Body of pancreas (tissue), 4 donors: ENCODE measurements at regions not wholly inside any gene's neighbourhood (a gene's known extent, or its start where the extent isn't known, plus 50 kb on each side); places are given as distances from the start of the nearest gene placed in this dataset.

ENCODE experiments used
- ATAC-seq: fragments of 150-250 bp; one replicate; pipeline ENCODE4 v1.9.1; 2016
- DNase-seq, 4 donors: peaks; one replicate each; pipeline ENCODE4 v3.0.0-alpha.2; 2019
- H3K27ac ChIP-seq, 4 donors: fragments of 200-600 bp; sonication (generic); 1 replicate in 3 of 4; 2 replicates in 1 of 4; pipeline versions ENCODE4 v1.5.1 to v1.6.1; 2016 to 2019; ENCODE audit warnings: mild to moderate bottlenecking in 1 of 4, mixed read lengths in 1 of 4, moderate library complexity in 1 of 4
- H3K27me3 ChIP-seq, 2 donors: fragments of 200-600 bp; sonication (generic); one replicate each; pipeline ENCODE4 v1.6.0; 2016; ENCODE audit warnings: mild to moderate bottlenecking in 1 of 2
- H3K36me3 ChIP-seq, 2 donors: fragments of 200-600 bp; sonication (generic); replicated peaks in 1 of 2; 2 replicates each; pipeline ENCODE4 v1.5.1; 2016; ENCODE audit warnings: low read depth in 2 of 2; ENCODE audit not compliant: insufficient read depth in 1 of 2
- H3K4me1 ChIP-seq: fragments of 200-600 bp; sonication (generic); one replicate; pipeline ENCODE4 v1.6.0; 2016
- H3K4me3 ChIP-seq, 2 donors: fragments of 200-600 bp; sonication (generic); 1 replicate in 1 of 2; 2 replicates in 1 of 2; pipeline ENCODE4 v1.5.1; 2016 to 2019
- H3K9me3 ChIP-seq, 3 donors: fragments of 200-600 bp; sonication (generic); 1 replicate in 2 of 3; 2 replicates in 1 of 3; pipeline ENCODE4 v1.5.1; 2016
- POLR2A ChIP-seq, 3 donors: fragments of 450-650 bp; IDR thresholded peaks; one replicate each; pipeline ENCODE4 v1.6.1; 2016; ENCODE audit warnings: antibody characterized with exemption in 3 of 3, mild to moderate bottlenecking in 2 of 3
- WGBS, 2 donors: methylation state at CpG; one replicate each; pipeline ENCODE4 v1.1.5; 2017; 5-methylcytosine and 5-hydroxymethylcytosine counted together
- intact Hi-C: fragments of 100-400 bp; cut with DNase I; formaldehyde crosslinking; loops from one replicate; pipeline ENCODE4 v1.15.1; 2023
- TF ChIP-seq, protein P1 (sequence below), 7 experiments: fragments of 450-650 bp in 4 of 7; fragments of 200-600 bp in 3 of 7; sonication (generic) in 3 of 7; IDR thresholded peaks; one replicate each; pipeline ENCODE4 v1.5.1; 2016 to 2019; ENCODE audit warnings: antibody characterized with exemption in 7 of 7

- ATAC-seq (no peak), DNase-seq (no peak)
- H3K9me3 ChIP-seq = no peaks in the 10 kb centered on the region
- H3K36me3 ChIP-seq = no peaks in the 10 kb centered on the region
- H3K4me1 ChIP-seq = no peaks in the 10 kb centered on the region
- H3K4me3 ChIP-seq = no peak overlapping the region
- TF ChIP-seq POLR2A (IDR thresholded peaks at IDR 0.05) = no peak
- intact Hi-C loops = no loop called here
- H3K27me3 ChIP-seq = no peaks in the 10 kb centered on the region
- H3K27ac ChIP-seq = no peak overlapping the region
Measured at GRCh38 chr13:107291875-107292274, 723.9 kb upstream of the ARGLU1 start.

GRCh38 chr13:107289540-107289939 lies 721.6 kb upstream of the ARGLU1 start:
- no peaks in the 10 kb centered on the region for H3K27me3 ChIP-seq
- no peaks in the 10 kb centered on the region for H3K9me3 ChIP-seq
- H3K27ac ChIP-seq = no peak overlapping the region
- no peaks in the 10 kb centered on the region for H3K36me3 ChIP-seq
- intact Hi-C loops = no loop called here
- ATAC-seq = no peak
- no peaks in the 10 kb centered on the region for H3K4me1 ChIP-seq
- no peak overlapping the region for H3K4me3 ChIP-seq
- no peak for DNase-seq
- TF ChIP-seq, protein P1, sequence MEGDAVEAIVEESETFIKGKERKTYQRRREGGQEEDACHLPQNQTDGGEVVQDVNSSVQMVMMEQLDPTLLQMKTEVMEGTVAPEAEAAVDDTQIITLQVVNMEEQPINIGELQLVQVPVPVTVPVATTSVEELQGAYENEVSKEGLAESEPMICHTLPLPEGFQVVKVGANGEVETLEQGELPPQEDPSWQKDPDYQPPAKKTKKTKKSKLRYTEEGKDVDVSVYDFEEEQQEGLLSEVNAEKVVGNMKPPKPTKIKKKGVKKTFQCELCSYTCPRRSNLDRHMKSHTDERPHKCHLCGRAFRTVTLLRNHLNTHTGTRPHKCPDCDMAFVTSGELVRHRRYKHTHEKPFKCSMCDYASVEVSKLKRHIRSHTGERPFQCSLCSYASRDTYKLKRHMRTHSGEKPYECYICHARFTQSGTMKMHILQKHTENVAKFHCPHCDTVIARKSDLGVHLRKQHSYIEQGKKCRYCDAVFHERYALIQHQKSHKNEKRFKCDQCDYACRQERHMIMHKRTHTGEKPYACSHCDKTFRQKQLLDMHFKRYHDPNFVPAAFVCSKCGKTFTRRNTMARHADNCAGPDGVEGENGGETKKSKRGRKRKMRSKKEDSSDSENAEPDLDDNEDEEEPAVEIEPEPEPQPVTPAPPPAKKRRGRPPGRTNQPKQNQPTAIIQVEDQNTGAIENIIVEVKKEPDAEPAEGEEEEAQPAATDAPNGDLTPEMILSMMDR (IDR thresholded peaks at IDR 0.05) = no peak
- no peak for TF ChIP-seq POLR2A (IDR thresholded peaks at IDR 0.05)
- 62 to 65% methylated on average over 5 of the region's 5 CpGs for WGBS, 2 donors

DNA sequence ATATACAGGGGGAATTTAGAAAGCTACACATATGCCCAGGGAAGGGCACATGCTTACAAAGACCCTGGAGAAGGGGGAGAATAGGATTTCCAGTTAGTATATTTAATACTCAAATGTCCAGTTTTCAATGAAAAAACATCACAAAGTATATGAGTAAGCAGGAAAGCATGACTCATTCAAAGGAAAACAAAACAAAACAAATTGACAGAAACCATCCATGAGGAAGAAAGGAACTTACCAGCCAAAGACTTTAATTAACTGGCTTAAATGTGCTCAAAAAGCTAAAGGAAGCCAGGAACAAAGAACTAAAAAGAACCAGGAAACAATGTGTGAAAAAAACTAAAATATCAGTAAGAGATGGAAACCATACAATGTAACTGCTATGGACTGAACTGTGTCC lies 716.2 kb upstream of the ARGLU1 start:
- no peaks in the 10 kb centered on the region for H3K36me3 ChIP-seq
- no peak overlapping the region for H3K27ac ChIP-seq
- intact Hi-C loops = no loop called here
- H3K4me1 ChIP-seq = no peaks in the 10 kb centered on the region
- no peaks in the 10 kb centered on the region for H3K9me3 ChIP-seq
- DNase-seq (no peak), ATAC-seq (no peak)
- H3K27me3 ChIP-seq = no peaks in the 10 kb centered on the region
- TF ChIP-seq, protein P1 (IDR thresholded peaks at IDR 0.05) = no peak
- no peak for TF ChIP-seq POLR2A (IDR thresholded peaks at IDR 0.05)
- H3K4me3 ChIP-seq = no peak overlapping the region

DNA sequence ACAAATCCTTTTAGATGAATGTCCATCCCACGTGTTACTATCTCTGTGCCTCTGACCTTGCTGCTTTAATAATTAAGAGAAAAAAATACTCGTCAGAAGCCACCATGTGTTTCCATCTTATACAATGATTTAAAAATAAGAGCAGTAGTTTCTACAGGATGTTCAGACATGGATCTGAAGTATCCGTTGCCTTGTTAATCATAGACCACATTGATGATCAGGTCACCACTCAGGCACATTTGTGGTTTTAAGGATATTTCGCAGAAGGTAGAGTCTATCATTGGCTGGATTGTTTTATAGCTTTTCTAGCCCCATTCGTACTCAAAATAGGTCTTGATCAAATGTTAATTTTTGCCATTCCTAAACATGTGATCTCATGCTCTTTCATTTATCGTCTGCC lies 710.0 kb upstream of the ARGLU1 start:
- Histone ChIP-seq H3K4me1 (no peaks in the 10 kb centered on the region), H3K4me3 (no peak overlapping the region), H3K9me3 (no peaks in the 10 kb centered on the region), H3K36me3 (no peaks in the 10 kb centered on the region), H3K27me3 (no peaks in the 10 kb centered on the region), H3K27ac (no peak overlapping the region)
- intact Hi-C loops = no loop called here
- DNase-seq = no peak
- WGBS, 2 donors = 60 to 65% methylated on average over 6 of the region's 6 CpGs
- no peak for ATAC-seq
- TF ChIP-seq, protein P1 (IDR thresholded peaks at IDR 0.05) = no peak
- TF ChIP-seq POLR2A (IDR thresholded peaks at IDR 0.05) = no peak

DNA sequence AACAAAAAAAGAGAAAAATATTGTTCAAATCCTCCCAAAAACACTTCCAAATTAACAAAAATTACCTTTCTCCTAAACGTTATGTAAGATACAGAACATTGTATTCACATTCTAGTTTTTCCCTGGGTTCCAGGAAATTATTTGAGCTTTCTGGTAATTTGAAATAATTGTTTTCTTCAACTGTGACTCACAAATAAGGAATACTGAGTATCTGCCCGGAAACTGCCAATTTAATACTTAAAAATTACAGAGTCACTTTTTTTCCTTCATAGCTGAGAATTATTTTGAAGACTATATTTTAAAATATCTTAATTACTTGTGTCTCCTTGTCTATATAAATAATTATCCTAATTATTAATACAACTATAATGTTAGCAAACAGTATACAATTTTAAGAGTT lies 709.0 kb upstream of the ARGLU1 start:
- Histone ChIP-seq H3K27me3 (no peaks in the 10 kb centered on the region), H3K27ac (no peak overlapping the region), H3K9me3 (no peaks in the 10 kb centered on the region), H3K4me3 (no peak overlapping the region), H3K4me1 (no peaks in the 10 kb centered on the region), H3K36me3 (no peaks in the 10 kb centered on the region)
- TF ChIP-seq POLR2A (IDR thresholded peaks at IDR 0.05) = no peak
- TF ChIP-seq, protein P1 (IDR thresholded peaks at IDR 0.05) = no peak
- DNase-seq = no peak
- 47 to 59% methylated on average over 2 of the region's 2 CpGs for WGBS, 2 donors
- intact Hi-C loops = no loop called here
- ATAC-seq = no peak
